Spinal cord (tissue), 9 donors: ENCODE measurements at regions not wholly inside any gene's neighbourhood (a gene's known extent, or its start where the extent isn't known, plus 50 kb on each side); places are given as distances from the start of the nearest gene placed in this dataset.
A peak's percentile ranks its signal among the peaks of the same experiment; 100 is the strongest.

ENCODE experiments used
- DNase-seq, 6 donors: peaks; one replicate each; pipeline versions ENCODE4 v3.0.0 to v3.0.0-alpha.2; 2013 to 2015; ENCODE audit warnings: low spot score in 6 of 6, low read depth in 4 of 6
- H3K27ac ChIP-seq: one replicate; pipeline ENCODE4 v1.5.1; 2013; ENCODE audit warnings: low read depth, low read length, control low read depth
- H3K27me3 ChIP-seq: one replicate; pipeline ENCODE4 v1.6.1; 2013; ENCODE audit warnings: low read length; ENCODE audit not compliant: control insufficient read depth, insufficient read depth
- H3K36me3 ChIP-seq: one replicate; pipeline ENCODE4 v1.6.1; 2013; ENCODE audit warnings: low read length; ENCODE audit not compliant: control insufficient read depth, insufficient read depth
- H3K4me1 ChIP-seq: one replicate; pipeline ENCODE4 v1.6.1; 2013; ENCODE audit warnings: low read length; ENCODE audit not compliant: control insufficient read depth, insufficient read depth
- H3K4me3 ChIP-seq: one replicate; pipeline ENCODE4 v1.5.1; 2013; ENCODE audit warnings: low read depth, low read length, control low read depth
- H3K9me3 ChIP-seq: one replicate; pipeline ENCODE4 v1.6.1; 2013; ENCODE audit warnings: low read length; ENCODE audit not compliant: control insufficient read depth, insufficient read depth
- WGBS: methylation state at CpG from one replicate; pipeline ENCODE4 v1.1.5; 2013; ENCODE audit warnings: missing lambda C conversion rate; ENCODE audit not compliant: insufficient coverage; 5-methylcytosine and 5-hydroxymethylcytosine counted together
- donor health status: healthy.

- WGBS: 100% methylated on average over 1 of the region's 2 CpGs
These were observed 173.6 kb downstream of the SLC15A5 start for GRCh38 chr12:16103851-16104250.

DNA sequence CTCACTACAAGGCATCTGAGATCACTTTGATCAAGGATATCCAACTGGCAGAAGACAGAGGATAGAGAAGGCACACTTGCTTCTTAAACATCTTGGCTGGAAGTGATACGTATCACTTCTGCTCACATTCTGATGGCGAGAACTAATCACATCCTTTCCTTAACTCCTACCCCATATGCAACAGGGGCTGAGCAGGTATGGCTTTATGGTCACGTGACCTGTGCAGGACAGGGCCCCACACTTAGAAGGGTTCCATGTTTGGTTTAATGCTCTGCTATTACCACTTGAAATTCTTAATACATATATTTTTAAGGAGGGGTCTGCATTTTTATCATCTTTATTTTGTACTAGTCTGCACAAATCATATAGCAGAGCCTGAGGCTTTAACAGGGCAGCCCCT lies 177.3 kb downstream of the SLC15A5 start:
- no peaks in the 10 kb centered on the region for H3K27me3 ChIP-seq
- no peak overlapping the region for H3K4me3 ChIP-seq
- H3K9me3 ChIP-seq: peaks cover 7% of the 10 kb centered on the region
- H3K4me1 ChIP-seq: no peaks in the 10 kb centered on the region
- WGBS: 83% methylated on average over 1 of the region's 3 CpGs
- no peak overlapping the region for H3K27ac ChIP-seq
- no peak for DNase-seq
- no peaks in the 10 kb centered on the region for H3K36me3 ChIP-seq

More at GRCh38 chr12:16103851-16104250, 173.6 kb downstream of the SLC15A5 start:
- Histone ChIP-seq H3K9me3 (peaks cover 9% of the 10 kb centered on the region), H3K4me3 (no peak overlapping the region), H3K36me3 (no peaks in the 10 kb centered on the region), H3K4me1 (no peaks in the 10 kb centered on the region), H3K27ac (no peak overlapping the region), H3K27me3 (no peaks in the 10 kb centered on the region)
- DNase-seq: no peak

- H3K27ac ChIP-seq: no peak overlapping the region
- no peaks in the 10 kb centered on the region for H3K9me3 ChIP-seq
- H3K4me3 ChIP-seq: no peak overlapping the region
- no peak for DNase-seq
- no peaks in the 10 kb centered on the region for H3K4me1 ChIP-seq
- WGBS: no CpG with 5 or more reads among the region's 2 CpGs
- no peaks in the 10 kb centered on the region for H3K36me3 ChIP-seq
- no peaks in the 10 kb centered on the region for H3K27me3 ChIP-seq
These were observed 181.1 kb downstream of the SLC15A5 start for GRCh38 chr12:16096273-16096849.

GRCh38 chr12:16095531-16096110 lies 181.9 kb downstream of the SLC15A5 start:
- Histone ChIP-seq H3K9me3 (no peaks in the 10 kb centered on the region), H3K27ac (no peak overlapping the region), H3K27me3 (no peaks in the 10 kb centered on the region), H3K4me3 (no peak overlapping the region), H3K4me1 (no peaks in the 10 kb centered on the region), H3K36me3 (no peaks in the 10 kb centered on the region)
- WGBS: 49% methylated on average over 2 of the region's 4 CpGs
- DNase-seq: peak in 1 of 6 donors; percentile 13

GRCh38 chr12:16094437-16094836 lies 183.0 kb downstream of the SLC15A5 start:
- Histone ChIP-seq H3K27me3 (no peaks in the 10 kb centered on the region), H3K4me3 (no peak overlapping the region), H3K36me3 (no peaks in the 10 kb centered on the region), H3K9me3 (no peaks in the 10 kb centered on the region), H3K27ac (no peak overlapping the region), H3K4me1 (no peaks in the 10 kb centered on the region)
- WGBS: 100% methylated on average over 1 of the region's 2 CpGs
- no peak for DNase-seq

GRCh38 chr12:16093825-16094224 lies 182.7 kb downstream of the DERA start:
- H3K4me3 ChIP-seq: no peak overlapping the region
- H3K27ac ChIP-seq: no peak overlapping the region
- no peaks in the 10 kb centered on the region for H3K4me1 ChIP-seq
- no peak for DNase-seq
- no peaks in the 10 kb centered on the region for H3K9me3 ChIP-seq
- no peaks in the 10 kb centered on the region for H3K27me3 ChIP-seq
- no peaks in the 10 kb centered on the region for H3K36me3 ChIP-seq

- WGBS: 100% methylated on average over 3 of the region's 3 CpGs
- Histone ChIP-seq H3K36me3 (no peaks in the 10 kb centered on the region), H3K27me3 (no peaks in the 10 kb centered on the region), H3K4me1 (no peaks in the 10 kb centered on the region), H3K4me3 (no peak overlapping the region), H3K27ac (no peak overlapping the region), H3K9me3 (no peaks in the 10 kb centered on the region)
- no peak for DNase-seq
These were observed 179.8 kb downstream of the DERA start for GRCh38 chr12:16090974-16091373.

DNA sequence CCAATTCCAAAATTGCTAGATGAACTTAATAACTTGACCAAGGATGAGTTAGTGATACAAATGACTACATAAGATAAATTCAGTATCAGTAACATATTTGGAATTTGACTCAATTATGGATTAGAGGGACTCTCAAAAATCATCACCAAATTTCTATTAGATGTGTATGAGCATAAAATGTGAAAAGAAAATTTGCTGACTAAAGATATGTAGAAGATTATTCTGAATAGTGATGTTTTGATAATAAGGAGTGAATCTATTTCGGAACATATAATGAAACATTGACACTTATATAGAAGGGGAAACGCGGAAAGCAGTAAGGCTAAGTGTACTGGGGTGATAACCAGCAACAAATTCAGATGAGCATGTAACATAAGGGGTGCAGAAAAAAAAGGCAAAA lies 177.3 kb downstream of the DERA start:
- Histone ChIP-seq H3K27ac (no peak overlapping the region), H3K36me3 (no peaks in the 10 kb centered on the region), H3K9me3 (no peaks in the 10 kb centered on the region), H3K4me3 (no peak overlapping the region), H3K27me3 (no peaks in the 10 kb centered on the region), H3K4me1 (no peaks in the 10 kb centered on the region)
- WGBS: no CpG with 5 or more reads among the region's 3 CpGs
- no peak for DNase-seq
